HCT116 (cell line): ENCODE measurements at regions not wholly inside any gene's neighbourhood (a gene's known extent, or its start where the extent isn't known, plus 50 kb on each side); places are given as distances from the start of the nearest gene placed in this dataset.

Experiments
- ATAC-seq: fragments of 200-7000 bp; cut with Tn5 transposase; 2 replicates; pipeline ENCODE4 v1.9.1; 2020; ENCODE audit warnings: mild to moderate bottlenecking, moderate library complexity
- BruUV-seq: library from RNA; stranded (reverse); fragments of 400-500 nt; replicated peaks from 2 replicates; lab custom pipeline; 2021; lab: Mats Ljungman, UMichigan
- CTCF ChIA-PET: fragments of 300-600 bp; sonication (Branson Sonifier 250); formaldehyde crosslinking; loops from one replicate; lab custom pipeline; 2021; ENCODE audit warnings: antibody characterized with exemption; lab: Charles Lee
- POLR2A ChIA-PET: fragments of 300-600, 350-600 bp; sonication (Branson Sonifier 250); formaldehyde crosslinking; loops from one replicate; lab custom pipeline; 2021; ENCODE audit warnings: antibody characterized with exemption; lab: Charles Lee
- RAD21 ChIA-PET, 2 experiments: fragments of 300-600 bp; sonication (Branson Sonifier 250); formaldehyde crosslinking; loops; one replicate each; lab custom pipeline; 2023; ENCODE audit warnings: low total read pairs in 2 of 2; ENCODE audit not compliant: uncharacterized antibody in 2 of 2, unreplicated experiment in 2 of 2, low non-redundant PET in 1 of 2; lab: Charles Lee
- DNase-seq: peaks from one replicate; pipeline ENCODE4 v3.0.0-alpha.2; 2010; ENCODE audit warnings: low read depth, low spot score
- H2AFZ ChIP-seq: fragments of 200-600 bp; shearing (Covaris generic), sonication (generic); 2 replicates; pipeline ENCODE4 v1.6.1; 2017; ENCODE audit warnings: low read depth, mixed run types, mixed read lengths, antibody characterized with exemption, low read length; ENCODE audit not compliant: poor library complexity, severe bottlenecking
- H3K27ac ChIP-seq: 2 replicates; pipeline ENCODE4 v1.5.1; 2012; ENCODE audit warnings: low read depth, low read length
- H3K27me3 ChIP-seq: fragments of 200-600 bp; sonication (generic); 2 replicates; pipeline ENCODE4 v1.6.1; 2016; ENCODE audit warnings: mixed run types, low read length, mixed read lengths; ENCODE audit not compliant: insufficient read depth
- H3K36me3 ChIP-seq, 2 experiments: fragments of 200-500 bp in 1 of 2; fragments of 200-600 bp in 1 of 2; sonication (Bioruptor generic) in 1 of 2; sonication (generic) in 1 of 2; 2 replicates each; pipeline versions ENCODE4 v1.5.1 to v1.6.1; 2014 to 2016; ENCODE audit warnings: low read length in 2 of 2, inconsistent platforms in 1 of 2, mixed read lengths in 1 of 2, mixed run types in 1 of 2; ENCODE audit not compliant: insufficient read depth in 2 of 2, control insufficient read depth in 1 of 2
- H3K4me1 ChIP-seq, 2 experiments: fragments of 200-600 bp in 1 of 2; sonication (generic) in 1 of 2; 2 replicates each; pipeline versions ENCODE4 v1.5.1 to v1.6.1; 2012 to 2017; ENCODE audit warnings: low read length in 2 of 2, inconsistent platforms in 1 of 2, mild to moderate bottlenecking in 1 of 2, mixed read lengths in 1 of 2, mixed run types in 1 of 2, moderate library complexity in 1 of 2; ENCODE audit not compliant: insufficient read depth in 2 of 2, control insufficient read depth in 1 of 2
- H3K4me2 ChIP-seq: fragments of 200-600 bp; sonication (generic); 2 replicates; pipeline ENCODE4 v1.6.1; 2017; ENCODE audit warnings: mixed run types, low read length, mixed read lengths
- H3K4me3 ChIP-seq, 2 experiments: fragments of 200-600 bp in 1 of 2; sonication (generic) in 1 of 2; replicated peaks in 1 of 2; 2 replicates each; pipeline ENCODE4 v1.5.1; 2011 to 2016; ENCODE audit warnings: low read length in 2 of 2, control low read depth in 1 of 2, low read depth in 1 of 2, mild to moderate bottlenecking in 1 of 2, mixed read lengths in 1 of 2, mixed run types in 1 of 2
- H3K79me2 ChIP-seq: fragments of 200-600 bp; sonication (generic); 2 replicates; pipeline ENCODE4 v1.6.1; 2017; ENCODE audit warnings: mild to moderate bottlenecking, mixed run types, low read length, moderate library complexity, mixed read lengths; ENCODE audit not compliant: insufficient read depth
- H3K9ac ChIP-seq: fragments of 200-600 bp; sonication (generic); 2 replicates; pipeline ENCODE4 v1.6.1; 2016; ENCODE audit warnings: low read length, mixed read lengths
- H3K9me2 ChIP-seq: fragments of 200-600 bp; sonication (generic), shearing (Covaris generic); 2 replicates; pipeline ENCODE4 v1.6.1; 2017; ENCODE audit warnings: mixed run types, mild to moderate bottlenecking, moderate library complexity; ENCODE audit not compliant: insufficient read depth
- H3K9me3 ChIP-seq, 2 experiments: fragments of 200-500 bp in 1 of 2; fragments of 200-600 bp in 1 of 2; sonication (Bioruptor generic) in 1 of 2; sonication (generic) in 1 of 2; 2 replicates each; pipeline ENCODE4 v1.6.1; 2014 to 2017; ENCODE audit warnings: low read length in 2 of 2, mixed read lengths in 2 of 2, inconsistent platforms in 1 of 2, low read depth in 1 of 2, mild to moderate bottlenecking in 1 of 2, mixed run types in 1 of 2, moderate library complexity in 1 of 2; ENCODE audit not compliant: control insufficient read depth in 1 of 2, insufficient read depth in 1 of 2
- H4K20me1 ChIP-seq: fragments of 200-600 bp; sonication (generic), shearing (Covaris generic); 2 replicates; pipeline ENCODE4 v1.6.1; 2017; ENCODE audit warnings: mixed run types, mild to moderate bottlenecking, moderate library complexity; ENCODE audit not compliant: insufficient read depth
- CBX3 ChIP-seq: IDR thresholded peaks from 2 replicates; pipeline ENCODE4 v1.6.1; 2012; ENCODE audit warnings: low read depth
- CEBPB ChIP-seq: IDR thresholded peaks from 2 replicates; pipeline ENCODE4 v1.6.1; 2012; ENCODE audit warnings: low read depth
- EGR1 ChIP-seq: IDR thresholded peaks from 2 replicates; pipeline ENCODE4 v1.6.1; 2012; ENCODE audit warnings: low read depth
- ELF1 ChIP-seq: IDR thresholded peaks from 2 replicates; pipeline ENCODE4 v1.6.1; 2012; ENCODE audit warnings: low read depth, borderline replicate concordance
- EZH2 ChIP-seq: fragments of 200-600 bp; sonication (generic); IDR thresholded peaks from 2 replicates; pipeline ENCODE4 v1.6.1; 2017; ENCODE audit warnings: antibody characterized with exemption, mixed run types
- EZH2phosphoT487 ChIP-seq: fragments of 200-600 bp; IDR thresholded peaks from 2 replicates; pipeline ENCODE4 v1.6.1; 2018; ENCODE audit warnings: antibody characterized with exemption, borderline replicate concordance
- FOSL1 ChIP-seq: IDR thresholded peaks from 2 replicates; pipeline ENCODE4 v1.6.1; 2012; ENCODE audit warnings: low read depth
- JUND ChIP-seq: IDR thresholded peaks from 2 replicates; pipeline ENCODE4 v1.6.1; 2012
- POLR2A ChIP-seq: IDR thresholded peaks from 2 replicates; pipeline ENCODE4 v1.7.0; 2011; ENCODE audit warnings: borderline replicate concordance; ENCODE audit not compliant: insufficient read depth, insufficient read length; ENCODE audit errors: extremely low read depth
- SIN3A ChIP-seq: IDR thresholded peaks from 2 replicates; pipeline ENCODE4 v1.6.1; 2012; ENCODE audit warnings: low read depth
- TCF7L2 ChIP-seq: IDR thresholded peaks from 2 replicates; pipeline ENCODE4 v1.7.0; 2011; ENCODE audit warnings: borderline replicate concordance, inconsistent platforms; ENCODE audit not compliant: insufficient read depth, insufficient read length; ENCODE audit errors: extremely low read depth
- ZNF274 ChIP-seq: fragments of 200-500 bp; sonication (Bioruptor generic); IDR thresholded peaks from 2 replicates; pipeline ENCODE4 v1.6.1; 2014; ENCODE audit warnings: mild to moderate bottlenecking, low read depth, low read length, inconsistent platforms
- intact Hi-C: fragments of 100-400 bp; cut with micrococcal nuclease; formaldehyde crosslinking; loops from 2 replicates; pipeline ENCODE4 v1.10.0; 2022
- TF ChIP-seq, protein P1 (sequence below): IDR thresholded peaks from 2 replicates; pipeline ENCODE4 v1.6.1; 2012
- TF ChIP-seq, protein P2 (sequence below): IDR thresholded peaks from 2 replicates; pipeline ENCODE4 v1.6.1; 2012; ENCODE audit warnings: low read depth
- TF ChIP-seq, protein P3 (sequence below): IDR thresholded peaks from 2 replicates; pipeline ENCODE4 v1.6.1; 2012
- TF ChIP-seq, protein P4 (sequence below), 3 experiments: fragments of 200-600 bp in 1 of 3; sonication (generic) in 1 of 3; IDR thresholded peaks in 2 of 3; conservative IDR thresholded peaks in 1 of 3; 2 replicates each; pipeline ENCODE4 v1.5.1; 2012 to 2017; ENCODE audit warnings: low read depth in 2 of 3, low read length in 2 of 3, antibody characterized with exemption in 1 of 3, borderline replicate concordance in 1 of 3, control low read depth in 1 of 3, mild to moderate bottlenecking in 1 of 3, mixed read lengths in 1 of 3, mixed run types in 1 of 3, moderate library complexity in 1 of 3; ENCODE audit not compliant: insufficient read depth in 1 of 3

DNA sequence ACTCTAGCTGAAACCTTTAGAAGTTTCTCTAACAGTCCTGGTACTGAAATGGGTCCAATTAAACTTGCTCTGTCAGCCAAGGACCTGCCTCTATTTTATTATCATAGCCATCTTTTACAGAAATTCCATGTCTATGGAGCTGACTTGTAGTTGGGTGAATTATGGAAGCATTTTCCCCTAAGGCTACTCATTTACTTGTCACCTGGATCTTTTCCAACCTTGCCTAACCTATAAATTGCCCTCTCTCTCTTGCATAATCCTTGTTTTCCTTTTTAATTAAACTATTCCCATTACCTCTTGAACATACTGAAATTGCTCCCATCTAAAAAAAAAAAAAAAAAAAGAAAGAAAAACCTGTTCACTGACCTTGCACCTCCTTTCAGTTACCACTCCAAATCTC is 74.6 kb upstream of the DOK6 start:
- POLR2A ChIA-PET: no interaction called here
- H3K27me3 ChIP-seq: no peaks in the 10 kb centered on the region
- no peak for TF ChIP-seq CEBPB
- no peak for TF ChIP-seq EGR1
- no peak for TF ChIP-seq FOSL1
- no peak for TF ChIP-seq SIN3A
- TF ChIP-seq EZH2phosphoT487: no peak
- TF ChIP-seq POLR2A: no peak
- TF ChIP-seq, protein P1, sequence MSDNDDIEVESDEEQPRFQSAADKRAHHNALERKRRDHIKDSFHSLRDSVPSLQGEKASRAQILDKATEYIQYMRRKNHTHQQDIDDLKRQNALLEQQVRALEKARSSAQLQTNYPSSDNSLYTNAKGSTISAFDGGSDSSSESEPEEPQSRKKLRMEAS: no peak
- no peak for TF ChIP-seq ELF1
- no peak for TF ChIP-seq ZNF274
- TF ChIP-seq CBX3: no peak
- TF ChIP-seq, protein P2, sequence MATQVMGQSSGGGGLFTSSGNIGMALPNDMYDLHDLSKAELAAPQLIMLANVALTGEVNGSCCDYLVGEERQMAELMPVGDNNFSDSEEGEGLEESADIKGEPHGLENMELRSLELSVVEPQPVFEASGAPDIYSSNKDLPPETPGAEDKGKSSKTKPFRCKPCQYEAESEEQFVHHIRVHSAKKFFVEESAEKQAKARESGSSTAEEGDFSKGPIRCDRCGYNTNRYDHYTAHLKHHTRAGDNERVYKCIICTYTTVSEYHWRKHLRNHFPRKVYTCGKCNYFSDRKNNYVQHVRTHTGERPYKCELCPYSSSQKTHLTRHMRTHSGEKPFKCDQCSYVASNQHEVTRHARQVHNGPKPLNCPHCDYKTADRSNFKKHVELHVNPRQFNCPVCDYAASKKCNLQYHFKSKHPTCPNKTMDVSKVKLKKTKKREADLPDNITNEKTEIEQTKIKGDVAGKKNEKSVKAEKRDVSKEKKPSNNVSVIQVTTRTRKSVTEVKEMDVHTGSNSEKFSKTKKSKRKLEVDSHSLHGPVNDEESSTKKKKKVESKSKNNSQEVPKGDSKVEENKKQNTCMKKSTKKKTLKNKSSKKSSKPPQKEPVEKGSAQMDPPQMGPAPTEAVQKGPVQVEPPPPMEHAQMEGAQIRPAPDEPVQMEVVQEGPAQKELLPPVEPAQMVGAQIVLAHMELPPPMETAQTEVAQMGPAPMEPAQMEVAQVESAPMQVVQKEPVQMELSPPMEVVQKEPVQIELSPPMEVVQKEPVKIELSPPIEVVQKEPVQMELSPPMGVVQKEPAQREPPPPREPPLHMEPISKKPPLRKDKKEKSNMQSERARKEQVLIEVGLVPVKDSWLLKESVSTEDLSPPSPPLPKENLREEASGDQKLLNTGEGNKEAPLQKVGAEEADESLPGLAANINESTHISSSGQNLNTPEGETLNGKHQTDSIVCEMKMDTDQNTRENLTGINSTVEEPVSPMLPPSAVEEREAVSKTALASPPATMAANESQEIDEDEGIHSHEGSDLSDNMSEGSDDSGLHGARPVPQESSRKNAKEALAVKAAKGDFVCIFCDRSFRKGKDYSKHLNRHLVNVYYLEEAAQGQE: no peak
- TF ChIP-seq, protein P3, sequence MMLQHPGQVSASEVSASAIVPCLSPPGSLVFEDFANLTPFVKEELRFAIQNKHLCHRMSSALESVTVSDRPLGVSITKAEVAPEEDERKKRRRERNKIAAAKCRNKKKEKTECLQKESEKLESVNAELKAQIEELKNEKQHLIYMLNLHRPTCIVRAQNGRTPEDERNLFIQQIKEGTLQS: no peak
- TF ChIP-seq, protein P4, sequence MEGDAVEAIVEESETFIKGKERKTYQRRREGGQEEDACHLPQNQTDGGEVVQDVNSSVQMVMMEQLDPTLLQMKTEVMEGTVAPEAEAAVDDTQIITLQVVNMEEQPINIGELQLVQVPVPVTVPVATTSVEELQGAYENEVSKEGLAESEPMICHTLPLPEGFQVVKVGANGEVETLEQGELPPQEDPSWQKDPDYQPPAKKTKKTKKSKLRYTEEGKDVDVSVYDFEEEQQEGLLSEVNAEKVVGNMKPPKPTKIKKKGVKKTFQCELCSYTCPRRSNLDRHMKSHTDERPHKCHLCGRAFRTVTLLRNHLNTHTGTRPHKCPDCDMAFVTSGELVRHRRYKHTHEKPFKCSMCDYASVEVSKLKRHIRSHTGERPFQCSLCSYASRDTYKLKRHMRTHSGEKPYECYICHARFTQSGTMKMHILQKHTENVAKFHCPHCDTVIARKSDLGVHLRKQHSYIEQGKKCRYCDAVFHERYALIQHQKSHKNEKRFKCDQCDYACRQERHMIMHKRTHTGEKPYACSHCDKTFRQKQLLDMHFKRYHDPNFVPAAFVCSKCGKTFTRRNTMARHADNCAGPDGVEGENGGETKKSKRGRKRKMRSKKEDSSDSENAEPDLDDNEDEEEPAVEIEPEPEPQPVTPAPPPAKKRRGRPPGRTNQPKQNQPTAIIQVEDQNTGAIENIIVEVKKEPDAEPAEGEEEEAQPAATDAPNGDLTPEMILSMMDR (IDR thresholded peaks at IDR 0.05 in 2 of 3, conservative IDR thresholded peaks at IDR 0.05 in 1 of 3; ENCODE audit: borderline replicate concordance in 1 of 3, insufficient read depth in 1 of 3, low read depth in 2 of 3, low read length in 2 of 3): no peak
- no peak for TF ChIP-seq JUND
- no peak for TF ChIP-seq TCF7L2
- no peak for TF ChIP-seq EZH2
- DNase-seq (no peak), ATAC-seq (no peak)
- H3K9me2 ChIP-seq: no peaks in the 10 kb centered on the region
- no peak overlapping the region for H3K9ac ChIP-seq
- no peak overlapping the region for H3K4me2 ChIP-seq
- CTCF ChIA-PET: no interaction called here
- H3K79me2 ChIP-seq: no peaks in the 10 kb centered on the region
- H3K4me3 ChIP-seq: no peak overlapping the region
- H3K9me3 ChIP-seq: no peaks in the 10 kb centered on the region
- intact Hi-C loops: no loop called here
- no peaks in the 10 kb centered on the region for H3K36me3 ChIP-seq
- no peak overlapping the region for H2AFZ ChIP-seq
- no TSS peak for BruUV-seq
- H4K20me1 ChIP-seq: no peaks in the 10 kb centered on the region
- no peak overlapping the region for H3K27ac ChIP-seq
- H3K4me1 ChIP-seq: no peaks in the 10 kb centered on the region
- RAD21 ChIA-PET: no interaction called here
